ENCODE measurements at regions not wholly inside any gene's neighbourhood (a gene's known extent, or its start where the extent isn't known, plus 50 kb on each side); places are given as distances from the start of the nearest gene placed in this dataset.
"Not testable (repeated sequence)": the region's sequence is repeated elsewhere in the genome, so short reads cannot be mapped to it uniquely, and the experiment has no call there.

GRCh38 chr11:129702410-129703398 is 112.9 kb upstream of the TMEM45B start:
- DNase-seq: no peak

- no peak for DNase-seq
Observed at GRCh38 chr11:129703846-129704245, 111.8 kb upstream of the TMEM45B start.

DNA sequence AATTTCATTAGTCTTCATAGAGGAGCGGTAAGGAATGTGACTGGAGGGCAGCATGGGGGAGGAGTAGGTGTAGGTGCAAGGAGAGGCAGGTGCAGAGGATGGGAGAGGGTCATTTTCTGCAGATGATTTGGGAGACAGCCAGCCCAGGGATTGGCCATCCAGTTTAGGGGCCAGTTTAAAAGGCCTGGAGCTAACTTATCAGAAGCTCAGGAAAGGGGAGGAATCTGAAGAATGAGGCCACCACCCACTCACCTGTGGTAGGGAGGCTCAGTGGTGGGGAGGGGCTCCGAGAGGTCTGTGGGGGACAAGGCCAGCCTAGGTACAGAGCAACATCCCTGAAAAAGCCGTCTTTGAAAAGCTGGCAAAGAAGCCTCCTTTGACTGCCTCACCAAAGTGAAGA is 110.8 kb upstream of the TMEM45B start:
- DNase-seq: no peak

DNA sequence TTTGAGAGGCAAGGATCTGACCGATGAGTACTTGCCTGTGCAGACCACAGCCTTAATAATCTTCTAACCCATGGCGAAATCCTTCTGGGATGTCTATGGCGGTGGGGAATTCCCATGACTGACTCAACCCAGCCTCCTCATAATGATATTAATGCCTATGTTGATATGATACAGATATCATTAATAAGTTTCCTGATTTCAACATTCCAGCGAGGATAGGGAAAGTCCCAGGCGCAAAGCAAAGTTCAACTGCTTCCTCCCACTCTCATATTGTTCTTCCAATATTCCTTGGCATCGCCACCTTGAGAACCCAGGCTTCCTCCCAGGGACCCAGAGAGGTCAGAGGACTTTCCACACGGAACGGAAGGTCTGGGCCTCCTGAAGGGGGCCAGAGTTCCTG is 110.3 kb upstream of the TMEM45B start:
- DNase-seq: no peak

DNA sequence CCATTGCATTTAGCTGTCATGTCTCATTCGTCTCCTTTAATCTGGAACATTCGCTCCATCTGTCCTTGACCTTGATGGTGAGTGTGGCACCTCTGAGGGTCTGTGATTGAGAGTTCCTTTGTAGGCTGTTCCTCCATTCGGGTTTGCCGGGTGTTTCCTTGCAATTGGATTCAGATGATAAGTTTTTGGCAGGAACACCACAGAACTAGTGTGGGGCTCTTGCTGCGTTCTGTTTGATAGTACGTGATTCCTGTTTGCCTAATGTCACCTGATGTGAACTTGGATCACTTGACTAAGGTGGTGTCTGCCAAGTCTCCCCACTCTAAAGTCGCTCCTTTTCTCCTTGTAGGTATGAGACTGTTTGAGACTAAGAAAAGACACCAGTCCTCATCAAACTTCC is 109.7 kb upstream of the TMEM45B start:
- peak; percentile 19 for DNase-seq

GRCh38 chr11:129709801-129710398 is 105.7 kb upstream of the TMEM45B start:
- peak; percentile 30 for DNase-seq

- peak; percentile 24 for DNase-seq
Observed at GRCh38 chr11:129710423-129710822, 105.2 kb upstream of the TMEM45B start.

DNA sequence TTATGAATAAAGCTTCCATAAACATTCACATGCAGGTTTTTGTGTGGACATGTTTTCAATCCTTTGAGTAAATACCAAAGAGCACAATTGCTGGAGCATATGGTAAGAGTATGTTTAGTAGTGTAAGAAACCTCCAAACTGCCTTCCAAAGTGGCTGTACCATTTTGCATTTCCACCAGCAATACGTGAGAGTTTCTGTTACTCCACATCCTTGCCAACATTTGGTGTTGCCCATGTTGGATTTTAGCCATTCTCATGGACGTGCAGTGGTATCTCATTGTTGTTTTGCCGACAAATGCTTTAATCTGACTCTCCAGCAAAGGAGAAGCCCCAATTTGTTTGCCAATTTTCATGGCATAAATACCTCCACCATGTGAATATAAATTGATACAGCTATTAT is 103.9 kb upstream of the TMEM45B start:
- no peak for DNase-seq

DNA sequence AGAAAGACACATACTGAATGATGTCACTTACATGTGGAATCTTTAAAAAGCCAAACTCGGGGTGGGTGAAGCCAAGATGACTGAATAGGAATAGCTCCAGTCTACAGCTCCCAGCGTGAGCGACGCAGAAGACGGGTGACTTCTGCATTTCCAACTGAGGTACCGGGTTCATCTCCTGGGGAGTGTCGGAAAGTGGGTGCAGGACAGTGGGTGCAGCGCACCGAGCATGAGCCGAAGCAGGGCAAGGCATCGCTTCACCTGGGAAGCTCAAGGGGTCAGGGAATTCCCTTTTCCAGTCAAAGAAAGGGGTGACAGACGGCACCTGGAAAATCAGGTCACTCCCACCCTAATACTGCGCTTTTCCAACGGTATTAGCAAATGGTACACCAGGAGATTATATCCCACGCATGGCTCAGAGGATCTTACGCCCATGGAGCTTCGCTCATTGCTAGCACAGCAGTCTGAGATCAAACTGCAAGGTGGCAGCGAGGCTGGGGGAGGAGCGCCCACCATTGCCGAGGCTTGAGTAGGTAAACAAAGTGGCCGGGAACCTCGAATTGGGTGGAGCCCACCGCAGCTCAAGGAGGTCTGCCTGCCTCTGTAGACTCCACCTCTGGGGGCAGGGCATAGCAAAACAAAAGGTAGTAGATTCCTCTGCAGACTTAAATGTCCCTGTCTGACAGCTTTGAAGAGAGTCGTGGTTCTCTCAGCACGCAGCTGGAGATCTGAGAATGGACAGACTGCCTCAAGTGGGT is 103.0 kb upstream of the TMEM45B start:
- DNase-seq: not testable (repeated sequence)

DNA sequence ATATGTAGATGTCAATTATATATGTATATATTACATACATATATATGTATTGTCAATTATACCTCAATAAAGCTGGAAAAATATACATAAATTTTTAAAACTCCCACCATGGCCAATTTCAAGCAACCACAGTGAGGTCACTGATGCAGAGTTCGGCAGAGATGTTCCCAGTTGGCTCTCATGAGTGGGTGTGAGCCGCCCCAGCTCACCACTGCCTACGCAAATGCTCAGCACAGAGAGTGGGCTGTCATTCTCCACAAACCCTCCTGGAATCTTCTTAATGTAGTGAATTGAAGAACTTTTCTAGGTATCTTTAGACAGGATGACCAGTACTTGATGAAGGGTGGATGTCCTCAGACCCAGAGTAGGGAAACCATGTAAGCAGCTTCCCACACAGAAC is 96.6 kb upstream of the TMEM45B start:
- DNase-seq: no peak

DNA sequence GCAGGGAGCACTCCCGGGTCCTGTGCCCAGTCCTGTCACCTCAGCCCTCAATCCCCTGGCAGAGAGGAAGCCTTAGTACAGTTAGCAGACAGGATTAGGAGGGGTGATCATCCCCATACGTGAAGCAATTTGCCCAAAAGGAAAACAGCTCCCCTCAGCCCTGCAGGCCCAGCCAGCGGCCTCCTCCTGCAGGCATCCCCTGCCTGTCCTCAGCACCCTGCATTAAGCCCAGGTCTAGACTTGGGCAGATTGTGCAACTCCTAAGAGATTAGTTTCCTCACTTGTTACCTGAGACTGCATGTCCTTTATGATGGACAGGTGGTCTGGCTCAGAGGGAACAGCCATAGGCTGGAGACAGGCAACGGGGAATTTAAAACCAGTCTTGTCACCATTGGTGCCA is 95.5 kb upstream of the TMEM45B start:
- DNase-seq: peak; percentile 32

GRCh38 chr11:129720994-129721393 is 94.7 kb upstream of the TMEM45B start:
- DNase-seq: no peak

GRCh38 chr11:129721685-129722084 is 94.0 kb upstream of the TMEM45B start:
- no peak for DNase-seq

- no peak for DNase-seq
Observed at GRCh38 chr11:129722529-129722928, 93.1 kb upstream of the TMEM45B start.

DNA sequence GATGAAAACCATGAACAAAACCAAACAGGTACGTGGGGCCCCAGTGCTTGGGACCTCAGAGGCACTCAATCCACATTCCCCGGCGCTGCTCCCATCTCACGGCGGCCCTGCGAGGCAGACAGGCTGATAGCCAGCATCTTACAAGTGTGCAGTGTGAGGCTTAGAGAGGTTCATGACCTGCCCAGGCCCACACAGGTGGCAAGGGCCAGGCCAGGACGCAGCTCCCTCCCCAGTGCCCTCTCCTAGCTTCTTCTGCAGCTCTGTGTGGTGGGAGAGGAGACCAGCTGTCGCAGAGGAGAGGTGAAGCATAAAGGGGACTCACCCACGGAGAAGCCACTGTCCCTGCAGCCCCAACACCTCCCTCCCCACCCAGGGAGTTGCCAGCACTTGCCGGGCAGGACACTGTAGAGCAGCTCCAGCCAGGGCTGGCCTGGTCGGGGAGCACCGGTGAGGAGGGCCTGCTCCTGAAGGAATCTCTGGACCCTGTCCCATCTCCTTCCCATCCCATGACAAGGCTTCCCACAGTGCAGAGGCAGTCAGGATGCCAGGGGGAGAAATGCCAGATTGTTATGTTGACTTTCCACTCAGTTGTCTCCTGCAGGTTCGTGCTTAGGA is 92.4 kb upstream of the TMEM45B start:
- no peak for DNase-seq

DNA sequence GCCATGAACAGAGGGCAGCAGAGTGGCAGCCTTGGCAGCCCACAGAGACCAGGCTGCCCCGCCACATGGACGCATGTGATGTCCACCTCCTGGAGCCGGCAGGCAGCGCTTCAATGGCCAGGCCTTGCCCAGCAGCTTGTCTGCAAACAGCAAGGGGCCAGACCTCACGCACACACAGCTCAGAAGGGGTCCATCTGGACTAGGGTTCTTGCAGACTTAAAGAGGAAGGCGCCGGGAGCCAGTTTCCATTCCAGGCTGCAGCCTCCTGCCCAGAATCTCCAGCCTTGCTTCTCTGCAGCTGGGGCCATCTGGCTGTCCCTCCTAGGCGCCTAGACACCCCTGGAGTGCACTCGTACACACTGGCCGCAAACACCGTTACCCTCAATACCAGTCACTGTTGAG is 91.9 kb upstream of the TMEM45B start:
- DNase-seq: no peak

- no peak for DNase-seq
Observed at GRCh38 chr11:129724866-129725265, 90.8 kb upstream of the TMEM45B start.

DNA sequence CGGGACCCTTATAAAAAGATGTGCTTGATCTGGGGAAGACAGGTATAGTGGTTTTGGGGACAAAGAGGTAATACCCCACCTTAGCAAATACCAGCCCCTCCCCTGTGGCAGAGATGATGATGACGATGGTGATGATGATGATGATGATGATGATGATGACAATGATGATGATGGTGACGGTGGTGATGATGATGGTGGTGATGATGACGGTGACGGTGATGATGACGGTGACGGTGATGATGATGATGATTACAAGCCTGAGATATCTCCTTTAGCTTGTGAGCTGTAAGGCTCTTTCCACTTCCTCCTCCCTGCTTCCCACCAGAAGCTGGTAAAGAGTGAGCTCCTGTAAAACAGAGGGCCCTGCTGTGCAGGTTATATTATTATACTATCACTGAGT is 89.5 kb upstream of the TMEM45B start:
- DNase-seq: no peak

DNA sequence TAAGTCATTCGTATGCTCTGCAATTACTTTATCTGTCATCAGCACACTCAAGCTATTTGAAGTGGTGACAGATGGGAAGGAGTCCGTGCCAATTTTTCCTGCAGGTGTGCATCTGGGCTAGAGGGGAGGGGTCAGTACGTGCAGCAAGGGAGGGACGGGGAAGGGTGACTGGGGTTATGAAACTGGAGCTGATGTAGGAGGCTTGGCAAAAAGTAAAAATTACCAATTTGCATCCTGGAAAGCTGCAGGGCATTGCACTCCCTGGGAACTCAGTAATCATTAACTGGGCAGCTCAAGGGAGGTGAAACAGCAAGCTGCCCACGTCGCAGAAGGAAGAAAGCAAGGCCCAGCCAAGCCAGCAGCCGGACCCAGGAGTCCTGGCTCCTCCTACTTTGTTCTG is 87.1 kb upstream of the TMEM45B start:
- DNase-seq: no peak

DNA sequence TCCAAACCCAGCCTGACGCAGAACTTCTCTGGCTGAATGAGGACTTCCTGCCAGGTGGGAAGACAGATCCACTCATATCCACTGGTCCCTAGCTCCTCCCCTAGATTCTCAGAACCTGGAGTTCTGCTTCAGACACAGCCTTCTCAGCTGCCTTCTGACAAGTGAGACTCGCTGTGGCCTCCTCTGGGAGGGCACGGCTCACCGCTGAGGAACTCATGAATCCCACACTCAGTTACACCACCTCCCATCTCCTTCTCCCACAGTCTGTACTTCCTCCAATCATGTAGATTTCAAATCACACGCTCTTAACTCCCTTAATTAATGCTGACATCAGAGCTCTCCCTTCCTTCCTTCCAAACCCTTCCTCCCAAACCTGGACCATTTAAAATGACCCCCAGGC is 86.4 kb upstream of the TMEM45B start:
- no peak for DNase-seq

GRCh38 chr11:129729823-129730222 is 85.8 kb upstream of the TMEM45B start:
- no peak for DNase-seq

DNA sequence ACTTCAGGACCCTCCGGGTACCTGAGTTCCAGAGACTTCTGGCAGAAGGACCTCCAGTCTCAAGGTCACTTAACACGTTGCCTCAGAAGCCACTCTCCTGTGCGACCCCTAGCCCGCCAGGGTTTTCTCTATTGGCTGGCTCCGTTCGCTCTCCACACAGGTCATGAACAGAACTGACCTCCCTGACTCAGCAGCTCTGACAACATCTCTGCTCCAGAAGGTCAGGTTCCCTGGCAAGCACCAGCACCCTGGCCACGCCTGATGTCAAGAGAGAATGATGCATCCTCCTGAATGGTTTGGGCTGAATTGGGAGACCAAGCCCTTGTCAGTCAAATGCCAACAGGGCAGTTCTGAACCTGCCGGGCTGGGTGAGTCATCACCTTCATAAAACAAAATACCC is 84.3 kb upstream of the TMEM45B start:
- no peak for DNase-seq

- DNase-seq: no peak
Observed at GRCh38 chr11:129732941-129733340, 82.7 kb upstream of the TMEM45B start.

All from activated CD8-positive, alpha-beta memory T cell treated with anti-CD3 and anti-CD28 coated beads for 24 hours (primary cell).